GM10266 (cell line): ENCODE measurements at regions not wholly inside any gene's neighbourhood (a gene's known extent, or its start where the extent isn't known, plus 50 kb on each side); places are given as distances from the start of the nearest gene placed in this dataset.

ENCODE experiments used
- DNase-seq: peaks from one replicate; pipeline ENCODE4 v3.0.0; 2012; ENCODE audit errors: extremely low spot score
- TF ChIP-seq, protein P1 (sequence below): IDR thresholded peaks from 2 replicates; pipeline ENCODE4 v1.5.1; 2012; ENCODE audit warnings: mild to moderate bottlenecking, low read depth; ENCODE audit not compliant: control insufficient read depth, insufficient read depth; ENCODE audit errors: missing control alignments

DNA sequence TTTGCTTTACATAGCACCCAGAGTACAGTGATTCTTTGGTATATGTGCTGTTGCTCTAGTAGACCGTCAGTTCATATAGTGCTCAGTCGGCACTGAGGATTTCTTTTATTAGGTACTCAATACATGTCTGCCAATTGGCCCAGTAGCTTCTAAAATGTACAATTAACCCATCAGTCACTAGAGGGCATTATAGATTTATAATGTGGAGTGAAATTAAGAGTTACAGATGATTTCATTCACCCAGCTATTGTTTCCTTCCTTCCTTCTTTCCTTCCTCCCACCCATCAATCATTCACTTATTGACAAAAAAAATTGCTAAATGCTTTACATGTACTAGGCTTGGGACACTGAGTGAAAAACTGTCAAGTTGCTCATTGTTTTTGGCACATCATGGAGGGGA lies 263.6 kb upstream of the USP24 start:
- TF ChIP-seq, protein P1, sequence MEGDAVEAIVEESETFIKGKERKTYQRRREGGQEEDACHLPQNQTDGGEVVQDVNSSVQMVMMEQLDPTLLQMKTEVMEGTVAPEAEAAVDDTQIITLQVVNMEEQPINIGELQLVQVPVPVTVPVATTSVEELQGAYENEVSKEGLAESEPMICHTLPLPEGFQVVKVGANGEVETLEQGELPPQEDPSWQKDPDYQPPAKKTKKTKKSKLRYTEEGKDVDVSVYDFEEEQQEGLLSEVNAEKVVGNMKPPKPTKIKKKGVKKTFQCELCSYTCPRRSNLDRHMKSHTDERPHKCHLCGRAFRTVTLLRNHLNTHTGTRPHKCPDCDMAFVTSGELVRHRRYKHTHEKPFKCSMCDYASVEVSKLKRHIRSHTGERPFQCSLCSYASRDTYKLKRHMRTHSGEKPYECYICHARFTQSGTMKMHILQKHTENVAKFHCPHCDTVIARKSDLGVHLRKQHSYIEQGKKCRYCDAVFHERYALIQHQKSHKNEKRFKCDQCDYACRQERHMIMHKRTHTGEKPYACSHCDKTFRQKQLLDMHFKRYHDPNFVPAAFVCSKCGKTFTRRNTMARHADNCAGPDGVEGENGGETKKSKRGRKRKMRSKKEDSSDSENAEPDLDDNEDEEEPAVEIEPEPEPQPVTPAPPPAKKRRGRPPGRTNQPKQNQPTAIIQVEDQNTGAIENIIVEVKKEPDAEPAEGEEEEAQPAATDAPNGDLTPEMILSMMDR: no peak
- DNase-seq: peak; percentile 20

DNA sequence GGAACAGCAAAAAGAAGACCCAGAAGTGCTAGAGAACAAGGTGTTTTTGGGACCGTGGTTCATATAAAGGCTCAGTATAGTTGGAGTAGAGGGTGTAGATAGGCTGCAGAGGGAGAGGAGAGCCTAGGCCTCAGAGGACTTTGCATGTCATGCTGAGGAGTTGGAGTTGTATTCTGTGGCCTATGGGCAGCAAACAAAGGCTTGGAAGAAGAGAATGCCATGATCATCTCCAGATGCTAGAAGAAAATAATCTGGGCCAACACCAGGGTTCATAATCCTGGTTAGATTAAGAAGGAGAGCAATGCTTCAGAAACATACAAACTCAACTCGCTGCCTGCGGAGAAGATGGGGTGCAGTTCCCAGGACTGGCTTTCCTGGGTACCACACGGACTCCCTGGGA lies 262.8 kb upstream of the USP24 start:
- TF ChIP-seq, protein P1: no peak
- DNase-seq: no peak

DNA sequence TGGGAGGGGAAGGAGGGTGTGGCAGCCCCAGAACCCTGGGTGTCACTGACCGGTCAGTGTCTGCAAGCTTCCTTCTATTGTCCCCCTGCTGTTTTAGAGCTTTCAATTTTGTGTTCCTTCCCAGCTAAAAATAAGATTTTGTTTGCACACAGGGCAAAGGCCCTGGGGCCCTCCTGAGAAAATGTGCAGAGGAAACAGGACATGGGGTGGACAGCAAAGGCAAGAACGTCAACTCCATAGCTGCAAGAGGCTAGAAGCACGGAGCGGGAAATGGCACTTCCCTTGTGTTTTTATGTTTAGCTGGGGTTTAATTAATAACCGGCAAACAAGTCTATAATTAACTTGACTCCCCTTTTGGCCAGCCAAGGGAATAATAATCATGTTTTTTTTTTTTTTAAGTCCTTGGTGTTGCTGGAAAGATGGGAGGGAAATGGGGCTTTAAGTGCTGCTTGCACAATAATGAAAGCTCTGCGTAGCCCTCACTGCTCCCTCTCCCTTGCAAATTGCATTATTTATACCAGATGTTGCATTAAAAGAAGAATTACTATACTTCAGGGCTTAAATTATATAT lies 261.4 kb upstream of the USP24 start:
- TF ChIP-seq, protein P1: no peak
- no peak for DNase-seq

DNA sequence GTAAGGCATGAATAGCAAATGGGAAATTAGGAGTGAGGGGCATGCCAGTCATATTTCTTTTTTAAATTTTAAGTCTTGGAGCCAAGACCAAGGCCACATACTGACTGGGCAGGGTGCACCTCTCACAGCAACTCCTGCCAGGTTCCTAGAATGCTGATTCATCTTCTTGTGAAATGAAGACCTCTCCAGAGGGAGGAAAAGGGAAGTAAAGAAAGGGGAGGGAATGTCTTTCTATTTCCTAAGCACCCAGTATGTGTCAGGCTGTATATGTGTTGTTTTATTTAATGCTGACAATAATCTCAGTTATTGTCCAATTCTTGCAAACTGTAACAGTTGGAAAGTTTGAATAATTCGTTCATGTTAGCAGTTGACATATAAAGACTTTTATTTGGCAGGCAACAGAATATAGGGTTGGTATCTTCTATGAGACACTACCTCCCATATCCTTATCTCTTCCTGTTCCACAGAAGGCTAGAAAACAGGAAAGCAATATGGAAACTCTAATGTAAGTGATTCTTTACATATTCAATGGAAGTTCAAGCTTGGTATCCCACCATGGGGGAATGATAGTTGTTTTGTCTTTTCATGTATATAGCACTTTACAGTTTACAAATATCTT lies 259.1 kb upstream of the USP24 start:
- TF ChIP-seq, protein P1: no peak
- no peak for DNase-seq

DNA sequence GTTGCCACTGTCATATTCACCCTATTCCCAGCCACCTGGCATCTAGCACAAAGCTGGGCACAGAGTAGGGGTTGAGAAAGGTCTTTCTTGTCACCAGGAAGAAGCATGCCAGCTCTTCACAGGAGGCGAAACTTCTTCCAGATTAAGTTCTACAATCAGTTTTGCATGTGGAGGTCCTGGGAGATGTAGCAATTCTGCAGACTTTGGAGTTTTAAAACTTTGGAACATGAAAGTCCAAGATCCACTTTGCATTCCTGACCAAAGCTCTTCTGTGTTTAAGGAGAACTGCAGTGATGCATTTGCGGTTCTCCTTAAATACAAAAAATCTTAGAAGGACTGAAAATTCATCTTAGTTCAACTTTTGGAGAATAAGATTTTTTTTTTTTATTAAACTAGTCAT lies 258.5 kb upstream of the USP24 start:
- DNase-seq: no peak
- TF ChIP-seq, protein P1: no peak

DNA sequence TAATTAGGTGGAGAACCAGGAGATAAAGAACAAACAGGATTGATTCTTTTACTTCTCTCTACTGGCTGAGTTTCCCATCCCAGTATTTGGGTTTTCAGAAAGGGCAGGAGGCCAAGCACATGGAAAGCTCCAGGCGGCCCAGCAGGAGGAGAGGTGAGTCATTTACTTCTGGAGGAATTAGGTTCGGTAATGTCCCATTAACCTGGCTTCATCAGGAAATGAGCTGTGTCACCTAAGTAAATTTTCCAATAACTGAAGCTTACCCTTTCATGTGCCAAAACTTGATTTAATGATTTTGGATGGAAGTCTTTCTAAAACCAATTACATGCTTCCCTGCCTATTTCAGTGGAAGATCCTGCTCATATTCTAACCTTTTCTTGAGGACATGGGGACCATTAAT lies 257.6 kb upstream of the USP24 start:
- DNase-seq: no peak
- TF ChIP-seq, protein P1: no peak

DNA sequence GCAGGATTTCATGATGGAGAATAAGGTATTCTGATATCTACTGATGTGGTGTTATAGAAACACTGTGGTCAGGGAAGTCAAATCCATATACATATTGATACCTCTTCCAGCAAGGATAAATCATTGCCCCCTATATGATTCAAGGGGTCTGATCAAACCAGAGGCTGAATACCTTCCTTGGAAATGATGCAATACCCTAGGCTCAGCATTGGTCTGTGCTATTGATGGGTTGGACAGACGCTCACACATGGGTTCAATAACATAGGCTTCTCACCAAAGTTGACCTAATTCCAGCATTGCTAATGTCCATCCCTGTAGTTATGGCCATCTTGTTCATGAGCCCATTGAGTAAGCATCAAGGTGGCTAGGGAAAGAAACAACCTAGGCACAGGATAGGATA lies 257.0 kb upstream of the USP24 start:
- TF ChIP-seq, protein P1: no peak
- no peak for DNase-seq
